ENCODE measurements at regions not wholly inside any gene's neighbourhood (a gene's known extent, or its start where the extent isn't known, plus 50 kb on each side); places are given as distances from the start of the nearest gene placed in this dataset.

GRCh38 chr7:155913291-155913690, 101.0 kb upstream of the SHH start:
- TF ChIP-seq, protein P1, sequence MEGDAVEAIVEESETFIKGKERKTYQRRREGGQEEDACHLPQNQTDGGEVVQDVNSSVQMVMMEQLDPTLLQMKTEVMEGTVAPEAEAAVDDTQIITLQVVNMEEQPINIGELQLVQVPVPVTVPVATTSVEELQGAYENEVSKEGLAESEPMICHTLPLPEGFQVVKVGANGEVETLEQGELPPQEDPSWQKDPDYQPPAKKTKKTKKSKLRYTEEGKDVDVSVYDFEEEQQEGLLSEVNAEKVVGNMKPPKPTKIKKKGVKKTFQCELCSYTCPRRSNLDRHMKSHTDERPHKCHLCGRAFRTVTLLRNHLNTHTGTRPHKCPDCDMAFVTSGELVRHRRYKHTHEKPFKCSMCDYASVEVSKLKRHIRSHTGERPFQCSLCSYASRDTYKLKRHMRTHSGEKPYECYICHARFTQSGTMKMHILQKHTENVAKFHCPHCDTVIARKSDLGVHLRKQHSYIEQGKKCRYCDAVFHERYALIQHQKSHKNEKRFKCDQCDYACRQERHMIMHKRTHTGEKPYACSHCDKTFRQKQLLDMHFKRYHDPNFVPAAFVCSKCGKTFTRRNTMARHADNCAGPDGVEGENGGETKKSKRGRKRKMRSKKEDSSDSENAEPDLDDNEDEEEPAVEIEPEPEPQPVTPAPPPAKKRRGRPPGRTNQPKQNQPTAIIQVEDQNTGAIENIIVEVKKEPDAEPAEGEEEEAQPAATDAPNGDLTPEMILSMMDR (conservative IDR thresholded peaks at IDR 0.05): no peak
- no peak for TF ChIP-seq ZFX (IDR thresholded peaks at IDR 0.05)

Measured in C4-2B (cell line).